Esophagus squamous epithelium (tissue), 4 donors: ENCODE measurements at regions not wholly inside any gene's neighbourhood (a gene's known extent, or its start where the extent isn't known, plus 50 kb on each side); places are given as distances from the start of the nearest gene placed in this dataset.

Experiments
- CTCF ChIP-seq, 6 experiments: fragments of 450-650 bp in 4 of 6; fragments of 200-600 bp in 2 of 6; sonication (generic) in 2 of 6; IDR thresholded peaks; one replicate each; pipeline ENCODE4 v1.5.1; 2016 to 2019; ENCODE audit warnings: antibody characterized with exemption in 6 of 6, mild to moderate bottlenecking in 4 of 6, moderate library complexity in 4 of 6
- POLR2A ChIP-seq, 4 donors: fragments of 450-650 bp; IDR thresholded peaks; one replicate each; pipeline ENCODE4 v1.6.1; 2017; ENCODE audit warnings: antibody characterized with exemption in 4 of 4, mild to moderate bottlenecking in 4 of 4, moderate library complexity in 3 of 4

GRCh38 chr18:24934258-24934932, 417.6 kb downstream of the ZNF521 start:
- no peak for TF ChIP-seq CTCF (IDR thresholded peaks at IDR 0.05)
- no peak for TF ChIP-seq POLR2A (IDR thresholded peaks at IDR 0.05)
